GM23338 (cell line): ENCODE measurements at regions not wholly inside any gene's neighbourhood (a gene's known extent, or its start where the extent isn't known, plus 50 kb on each side); places are given as distances from the start of the nearest gene placed in this dataset.

Source experiments
- ATAC-seq: fragments of 200-7000 bp; cut with Tn5 transposase; 3 replicates; pipeline ENCODE4 v1.9.1; 2020
- DNase-seq: peaks from one replicate; pipeline ENCODE4 v3.0.0-alpha.2; 2015; ENCODE audit warnings: low spot score
- H2AFZ ChIP-seq: fragments of 200-600 bp; sonication (generic); 2 replicates; pipeline ENCODE4 v1.8.0; 2016; ENCODE audit warnings: antibody characterized with exemption, mild to moderate bottlenecking, moderate library complexity
- H3F3A ChIP-seq: fragments of 200-600 bp; sonication (generic); replicated peaks from 2 replicates; pipeline ENCODE4 v1.8.0; 2017; ENCODE audit warnings: antibody characterized with exemption, mixed run types, low read depth
- H3K27ac ChIP-seq: fragments of 200-600 bp; sonication (generic); 2 replicates; pipeline ENCODE4 v1.6.1; 2016; ENCODE audit warnings: low read depth
- H3K27me3 ChIP-seq: fragments of 200-600 bp; sonication (generic); 2 replicates; pipeline ENCODE4 v1.8.0; 2016; ENCODE audit warnings: mild to moderate bottlenecking, mixed run types, moderate library complexity; ENCODE audit not compliant: insufficient read depth
- H3K36me3 ChIP-seq: fragments of 200-600 bp; sonication (generic); 2 replicates; pipeline ENCODE4 v1.8.0; 2016; ENCODE audit warnings: mild to moderate bottlenecking; ENCODE audit not compliant: insufficient read depth
- H3K4me1 ChIP-seq: fragments of 200-600 bp; sonication (generic); 2 replicates; pipeline ENCODE4 v1.8.0; 2016; ENCODE audit warnings: mild to moderate bottlenecking, moderate library complexity; ENCODE audit not compliant: insufficient read depth
- H3K4me2 ChIP-seq: fragments of 200-600 bp; sonication (generic); 2 replicates; pipeline ENCODE4 v1.7.1; 2017; ENCODE audit warnings: mixed run types
- H3K4me3 ChIP-seq: fragments of 200-600 bp; sonication (generic); 2 replicates; pipeline ENCODE4 v1.6.1; 2016; ENCODE audit warnings: mixed run types
- H3K79me2 ChIP-seq: fragments of 200-600 bp; sonication (generic); replicated peaks from 2 replicates; pipeline ENCODE4 v1.8.0; 2017; ENCODE audit warnings: mild to moderate bottlenecking; ENCODE audit not compliant: insufficient read depth
- H3K9me2 ChIP-seq: fragments of 200-600 bp; sonication (generic); 2 replicates; pipeline ENCODE4 v1.8.0; 2017; ENCODE audit not compliant: insufficient read depth
- H4K20me1 ChIP-seq: fragments of 200-600 bp; sonication (generic); replicated peaks from 2 replicates; pipeline ENCODE4 v1.8.0; 2017; ENCODE audit warnings: mild to moderate bottlenecking; ENCODE audit not compliant: insufficient read depth
- H3K27ac Mint-ChIP-seq: 2 replicates; pipeline ENCODE4 v1.8.0; 2020; ENCODE audit warnings: inconsistent platforms, mild to moderate bottlenecking, moderate library complexity, mixed read lengths
- H3K27me3 Mint-ChIP-seq: 3 replicates; pipeline ENCODE4 v1.8.0; 2022; ENCODE audit warnings: low read depth, mild to moderate bottlenecking, moderate library complexity, mixed read lengths, inconsistent platforms; ENCODE audit not compliant: insufficient read depth, poor library complexity
- H3K36me3 Mint-ChIP-seq: 3 replicates; pipeline ENCODE4 v1.8.0; 2021; ENCODE audit warnings: low read depth, mild to moderate bottlenecking, inconsistent platforms, moderate library complexity, mixed read lengths
- H3K4me1 Mint-ChIP-seq: 3 replicates; pipeline ENCODE4 v1.8.0; 2020; ENCODE audit warnings: mild to moderate bottlenecking, inconsistent platforms, mixed read lengths
- H3K4me3 Mint-ChIP-seq: 3 replicates; pipeline ENCODE4 v1.8.0; 2021; ENCODE audit warnings: moderate library complexity, mild to moderate bottlenecking, inconsistent platforms, mixed read lengths
- H3K9me3 Mint-ChIP-seq: 3 replicates; pipeline ENCODE4 v1.8.0; 2020; ENCODE audit warnings: moderate library complexity, mild to moderate bottlenecking, inconsistent platforms, mixed read lengths
- POLR2AphosphoS5 ChIP-seq: IDR thresholded peaks from 2 replicates; pipeline ENCODE4 v1.6.1; 2016; ENCODE audit warnings: antibody characterized with exemption, low read depth
- ZNF331 ChIP-seq: fragments of 250-450 bp; sonication (Bioruptor Pico); IDR thresholded peaks from 2 replicates; pipeline ENCODE4 v1.5.0; 2020; ENCODE audit warnings: low read depth, mild to moderate bottlenecking, moderate library complexity
- TF ChIP-seq, protein P1 (sequence below): IDR thresholded peaks from one replicate; pipeline ENCODE4 v1.6.1; 2018; ENCODE audit warnings: antibody characterized with exemption; ENCODE audit not compliant: unreplicated experiment
- TF ChIP-seq, protein P2 (sequence below): fragments of 250-450 bp; sonication (Bioruptor Pico); IDR thresholded peaks from 2 replicates; pipeline ENCODE4 v1.5.0; 2020; ENCODE audit warnings: mild to moderate bottlenecking, moderate library complexity

DNA sequence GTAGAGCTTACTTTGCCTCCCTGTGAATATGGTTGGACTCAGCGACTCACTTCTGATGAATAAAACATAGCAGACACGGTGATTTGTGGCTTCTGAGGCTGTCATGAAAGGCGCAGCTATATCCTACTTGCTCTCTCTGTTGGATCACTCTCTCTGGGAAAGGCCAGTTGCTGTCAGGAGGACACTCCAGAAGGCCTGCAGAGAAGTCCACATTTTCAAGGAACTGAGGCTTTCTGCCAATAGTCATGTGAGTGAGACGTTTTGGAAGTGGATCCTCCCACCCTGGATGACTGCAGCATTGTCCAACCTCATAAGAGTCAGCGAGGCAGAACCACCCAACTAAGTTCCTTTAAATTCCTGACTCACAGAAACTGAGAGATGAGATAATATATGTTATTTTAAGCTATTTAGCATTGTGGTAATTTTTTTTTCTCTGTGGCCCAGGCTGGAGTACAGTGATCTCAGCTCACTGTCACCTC, 156.0 kb upstream of the MAST4 start:
- no peaks in the 10 kb centered on the region for H3F3A ChIP-seq
- H3K27ac ChIP-seq: no peak overlapping the region
- Mint-ChIP-seq H3K27ac (no peak overlapping the region), H3K4me1 (no peaks in the 10 kb centered on the region), H3K27me3 (peaks cover 2% of the 10 kb centered on the region), H3K36me3 (no peaks in the 10 kb centered on the region), H3K4me3 (no peak overlapping the region), H3K9me3 (peaks cover 2% of the 10 kb centered on the region; the same call in 1 of the 3 replicates)
- H3K79me2 ChIP-seq: no peaks in the 10 kb centered on the region
- H3K27me3 ChIP-seq: no peaks in the 10 kb centered on the region
- no peaks in the 10 kb centered on the region for H3K36me3 ChIP-seq
- no peak overlapping the region for H3K4me3 ChIP-seq
- DNase-seq (no peak), ATAC-seq (no peak)
- peak overlapping the region; percentile 52; the same call in 1 of the 2 replicates for H2AFZ ChIP-seq
- TF ChIP-seq, protein P1, sequence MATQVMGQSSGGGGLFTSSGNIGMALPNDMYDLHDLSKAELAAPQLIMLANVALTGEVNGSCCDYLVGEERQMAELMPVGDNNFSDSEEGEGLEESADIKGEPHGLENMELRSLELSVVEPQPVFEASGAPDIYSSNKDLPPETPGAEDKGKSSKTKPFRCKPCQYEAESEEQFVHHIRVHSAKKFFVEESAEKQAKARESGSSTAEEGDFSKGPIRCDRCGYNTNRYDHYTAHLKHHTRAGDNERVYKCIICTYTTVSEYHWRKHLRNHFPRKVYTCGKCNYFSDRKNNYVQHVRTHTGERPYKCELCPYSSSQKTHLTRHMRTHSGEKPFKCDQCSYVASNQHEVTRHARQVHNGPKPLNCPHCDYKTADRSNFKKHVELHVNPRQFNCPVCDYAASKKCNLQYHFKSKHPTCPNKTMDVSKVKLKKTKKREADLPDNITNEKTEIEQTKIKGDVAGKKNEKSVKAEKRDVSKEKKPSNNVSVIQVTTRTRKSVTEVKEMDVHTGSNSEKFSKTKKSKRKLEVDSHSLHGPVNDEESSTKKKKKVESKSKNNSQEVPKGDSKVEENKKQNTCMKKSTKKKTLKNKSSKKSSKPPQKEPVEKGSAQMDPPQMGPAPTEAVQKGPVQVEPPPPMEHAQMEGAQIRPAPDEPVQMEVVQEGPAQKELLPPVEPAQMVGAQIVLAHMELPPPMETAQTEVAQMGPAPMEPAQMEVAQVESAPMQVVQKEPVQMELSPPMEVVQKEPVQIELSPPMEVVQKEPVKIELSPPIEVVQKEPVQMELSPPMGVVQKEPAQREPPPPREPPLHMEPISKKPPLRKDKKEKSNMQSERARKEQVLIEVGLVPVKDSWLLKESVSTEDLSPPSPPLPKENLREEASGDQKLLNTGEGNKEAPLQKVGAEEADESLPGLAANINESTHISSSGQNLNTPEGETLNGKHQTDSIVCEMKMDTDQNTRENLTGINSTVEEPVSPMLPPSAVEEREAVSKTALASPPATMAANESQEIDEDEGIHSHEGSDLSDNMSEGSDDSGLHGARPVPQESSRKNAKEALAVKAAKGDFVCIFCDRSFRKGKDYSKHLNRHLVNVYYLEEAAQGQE: no peak
- TF ChIP-seq ZNF331 (CRISPR knock-in tag): no peak
- TF ChIP-seq, protein P2, sequence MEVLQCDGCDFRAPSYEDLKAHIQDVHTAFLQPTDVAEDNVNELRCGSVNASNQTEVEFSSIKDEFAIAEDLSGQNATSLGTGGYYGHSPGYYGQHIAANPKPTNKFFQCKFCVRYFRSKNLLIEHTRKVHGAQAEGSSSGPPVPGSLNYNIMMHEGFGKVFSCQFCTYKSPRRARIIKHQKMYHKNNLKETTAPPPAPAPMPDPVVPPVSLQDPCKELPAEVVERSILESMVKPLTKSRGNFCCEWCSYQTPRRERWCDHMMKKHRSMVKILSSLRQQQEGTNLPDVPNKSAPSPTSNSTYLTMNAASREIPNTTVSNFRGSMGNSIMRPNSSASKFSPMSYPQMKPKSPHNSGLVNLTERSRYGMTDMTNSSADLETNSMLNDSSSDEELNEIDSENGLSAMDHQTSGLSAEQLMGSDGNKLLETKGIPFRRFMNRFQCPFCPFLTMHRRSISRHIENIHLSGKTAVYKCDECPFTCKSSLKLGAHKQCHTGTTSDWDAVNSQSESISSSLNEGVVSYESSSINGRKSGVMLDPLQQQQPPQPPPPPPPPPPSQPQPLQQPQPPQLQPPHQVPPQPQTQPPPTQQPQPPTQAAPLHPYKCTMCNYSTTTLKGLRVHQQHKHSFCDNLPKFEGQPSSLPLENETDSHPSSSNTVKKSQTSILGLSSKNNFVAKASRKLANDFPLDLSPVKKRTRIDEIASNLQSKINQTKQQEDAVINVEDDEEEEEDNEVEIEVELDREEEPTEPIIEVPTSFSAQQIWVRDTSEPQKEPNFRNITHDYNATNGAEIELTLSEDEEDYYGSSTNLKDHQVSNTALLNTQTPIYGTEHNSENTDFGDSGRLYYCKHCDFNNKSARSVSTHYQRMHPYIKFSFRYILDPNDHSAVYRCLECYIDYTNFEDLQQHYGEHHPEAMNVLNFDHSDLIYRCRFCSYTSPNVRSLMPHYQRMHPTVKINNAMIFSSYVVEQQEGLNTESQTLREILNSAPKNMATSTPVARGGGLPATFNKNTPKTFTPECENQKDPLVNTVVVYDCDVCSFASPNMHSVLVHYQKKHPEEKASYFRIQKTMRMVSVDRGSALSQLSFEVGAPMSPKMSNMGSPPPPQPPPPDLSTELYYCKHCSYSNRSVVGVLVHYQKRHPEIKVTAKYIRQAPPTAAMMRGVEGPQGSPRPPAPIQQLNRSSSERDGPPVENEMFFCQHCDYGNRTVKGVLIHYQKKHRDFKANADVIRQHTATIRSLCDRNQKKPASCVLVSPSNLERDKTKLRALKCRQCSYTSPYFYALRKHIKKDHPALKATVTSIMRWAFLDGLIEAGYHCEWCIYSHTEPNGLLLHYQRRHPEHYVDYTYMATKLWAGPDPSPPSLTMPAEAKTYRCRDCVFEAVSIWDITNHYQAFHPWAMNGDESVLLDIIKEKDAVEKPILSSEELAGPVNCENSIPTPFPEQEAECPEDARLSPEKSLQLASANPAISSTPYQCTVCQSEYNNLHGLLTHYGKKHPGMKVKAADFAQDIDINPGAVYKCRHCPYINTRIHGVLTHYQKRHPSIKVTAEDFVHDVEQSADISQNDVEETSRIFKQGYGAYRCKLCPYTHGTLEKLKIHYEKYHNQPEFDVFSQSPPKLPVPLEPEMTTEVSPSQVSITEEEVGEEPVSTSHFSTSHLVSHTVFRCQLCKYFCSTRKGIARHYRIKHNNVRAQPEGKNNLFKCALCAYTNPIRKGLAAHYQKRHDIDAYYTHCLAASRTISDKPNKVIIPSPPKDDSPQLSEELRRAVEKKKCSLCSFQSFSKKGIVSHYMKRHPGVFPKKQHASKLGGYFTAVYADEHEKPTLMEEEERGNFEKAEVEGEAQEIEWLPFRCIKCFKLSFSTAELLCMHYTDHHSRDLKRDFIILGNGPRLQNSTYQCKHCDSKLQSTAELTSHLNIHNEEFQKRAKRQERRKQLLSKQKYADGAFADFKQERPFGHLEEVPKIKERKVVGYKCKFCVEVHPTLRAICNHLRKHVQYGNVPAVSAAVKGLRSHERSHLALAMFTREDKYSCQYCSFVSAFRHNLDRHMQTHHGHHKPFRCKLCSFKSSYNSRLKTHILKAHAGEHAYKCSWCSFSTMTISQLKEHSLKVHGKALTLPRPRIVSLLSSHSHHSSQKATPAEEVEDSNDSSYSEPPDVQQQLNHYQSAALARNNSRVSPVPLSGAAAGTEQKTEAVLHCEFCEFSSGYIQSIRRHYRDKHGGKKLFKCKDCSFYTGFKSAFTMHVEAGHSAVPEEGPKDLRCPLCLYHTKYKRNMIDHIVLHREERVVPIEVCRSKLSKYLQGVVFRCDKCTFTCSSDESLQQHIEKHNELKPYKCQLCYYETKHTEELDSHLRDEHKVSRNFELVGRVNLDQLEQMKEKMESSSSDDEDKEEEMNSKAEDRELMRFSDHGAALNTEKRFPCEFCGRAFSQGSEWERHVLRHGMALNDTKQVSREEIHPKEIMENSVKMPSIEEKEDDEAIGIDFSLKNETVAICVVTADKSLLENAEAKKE (CRISPR knock-in tag): no peak
- no peak for TF ChIP-seq POLR2AphosphoS5
- no peaks in the 10 kb centered on the region for H4K20me1 ChIP-seq
- no peaks in the 10 kb centered on the region for H3K4me1 ChIP-seq
- no peak overlapping the region for H3K4me2 ChIP-seq
- no peaks in the 10 kb centered on the region for H3K9me2 ChIP-seq
